Rectal smooth muscle tissue (tissue), 1 donor: ENCODE measurements at regions not wholly inside any gene's neighbourhood (a gene's known extent, or its start where the extent isn't known, plus 50 kb on each side); places are given as distances from the start of the nearest gene placed in this dataset.

Experiments used
- H3K27ac ChIP-seq: one replicate; pipeline ENCODE4 v1.7.0; 2013; ENCODE audit warnings: low read depth, low read length, inconsistent platforms
- H3K27me3 ChIP-seq: one replicate; pipeline ENCODE4 v1.7.0; 2013; ENCODE audit warnings: low read length; ENCODE audit not compliant: control insufficient read depth, insufficient read depth
- H3K36me3 ChIP-seq: one replicate; pipeline ENCODE4 v1.7.0; 2013; ENCODE audit warnings: low read length; ENCODE audit not compliant: control insufficient read depth, insufficient read depth
- H3K4me1 ChIP-seq: one replicate; pipeline ENCODE4 v1.7.0; 2013; ENCODE audit warnings: low read length; ENCODE audit not compliant: control insufficient read depth, insufficient read depth
- H3K4me3 ChIP-seq: one replicate; pipeline ENCODE4 v1.7.0; 2013; ENCODE audit warnings: low read length
- H3K9ac ChIP-seq: one replicate; pipeline ENCODE4 v1.7.0; 2013; ENCODE audit warnings: low read length

GRCh38 chr3:109532257-109533216, 195.2 kb upstream of the DPPA4 start:
- Histone ChIP-seq H3K36me3 (no peaks in the 10 kb centered on the region), H3K4me3 (no peak overlapping the region), H3K9ac (no peak overlapping the region), H3K27ac (no peak overlapping the region), H3K27me3 (no peaks in the 10 kb centered on the region), H3K4me1 (no peaks in the 10 kb centered on the region)

- Histone ChIP-seq H3K36me3 (no peaks in the 10 kb centered on the region), H3K4me3 (no peak overlapping the region), H3K4me1 (no peaks in the 10 kb centered on the region), H3K27me3 (no peaks in the 10 kb centered on the region), H3K27ac (no peak overlapping the region), H3K9ac (no peak overlapping the region)
Observed at GRCh38 chr3:109545746-109546145, 208.4 kb upstream of the DPPA4 start.

GRCh38 chr3:109548192-109548938, 211.0 kb upstream of the DPPA4 start:
- Histone ChIP-seq H3K4me3 (no peak overlapping the region), H3K27ac (no peak overlapping the region), H3K27me3 (no peaks in the 10 kb centered on the region), H3K36me3 (no peaks in the 10 kb centered on the region), H3K9ac (no peak overlapping the region), H3K4me1 (no peaks in the 10 kb centered on the region)

GRCh38 chr3:109553591-109554371, 216.4 kb upstream of the DPPA4 start:
- Histone ChIP-seq H3K4me3 (no peak overlapping the region), H3K36me3 (no peaks in the 10 kb centered on the region), H3K27me3 (no peaks in the 10 kb centered on the region), H3K4me1 (no peaks in the 10 kb centered on the region), H3K9ac (no peak overlapping the region), H3K27ac (no peak overlapping the region)

- no peak overlapping the region for H3K27ac ChIP-seq
- no peak overlapping the region for H3K9ac ChIP-seq
- H3K27me3 ChIP-seq, result no peaks in the 10 kb centered on the region
- no peaks in the 10 kb centered on the region for H3K36me3 ChIP-seq
- H3K4me1 ChIP-seq, result no peaks in the 10 kb centered on the region
- H3K4me3 ChIP-seq, result no peak overlapping the region
Observed at GRCh38 chr3:109559389-109559788, 222.0 kb upstream of the DPPA4 start.

- Histone ChIP-seq H3K9ac (no peak overlapping the region), H3K36me3 (no peaks in the 10 kb centered on the region), H3K4me3 (no peak overlapping the region), H3K27ac (no peak overlapping the region), H3K27me3 (no peaks in the 10 kb centered on the region), H3K4me1 (no peaks in the 10 kb centered on the region)
Observed at GRCh38 chr3:109563149-109563548, 225.8 kb upstream of the DPPA4 start.

GRCh38 chr3:109569135-109569846, 231.9 kb upstream of the DPPA4 start:
- no peaks in the 10 kb centered on the region for H3K4me1 ChIP-seq
- H3K36me3 ChIP-seq, result no peaks in the 10 kb centered on the region
- H3K9ac ChIP-seq, result no peak overlapping the region
- no peak overlapping the region for H3K4me3 ChIP-seq
- no peak overlapping the region for H3K27ac ChIP-seq
- H3K27me3 ChIP-seq, result no peaks in the 10 kb centered on the region

GRCh38 chr3:109570408-109570807, 233.1 kb upstream of the DPPA4 start:
- Histone ChIP-seq H3K36me3 (no peaks in the 10 kb centered on the region), H3K4me1 (no peaks in the 10 kb centered on the region), H3K27me3 (no peaks in the 10 kb centered on the region), H3K4me3 (no peak overlapping the region), H3K9ac (no peak overlapping the region), H3K27ac (no peak overlapping the region)

GRCh38 chr3:109572301-109572700, 235.0 kb upstream of the DPPA4 start:
- no peak overlapping the region for H3K9ac ChIP-seq
- no peak overlapping the region for H3K27ac ChIP-seq
- H3K36me3 ChIP-seq, result no peaks in the 10 kb centered on the region
- no peaks in the 10 kb centered on the region for H3K4me1 ChIP-seq
- no peak overlapping the region for H3K4me3 ChIP-seq
- no peaks in the 10 kb centered on the region for H3K27me3 ChIP-seq

- Histone ChIP-seq H3K4me1 (no peaks in the 10 kb centered on the region), H3K27me3 (no peaks in the 10 kb centered on the region), H3K27ac (no peak overlapping the region), H3K9ac (no peak overlapping the region), H3K4me3 (no peak overlapping the region), H3K36me3 (no peaks in the 10 kb centered on the region)
Observed at GRCh38 chr3:109596991-109597390, 259.6 kb upstream of the DPPA4 start.

GRCh38 chr3:109597444-109597843, 260.1 kb upstream of the DPPA4 start:
- Histone ChIP-seq H3K27ac (no peak overlapping the region), H3K9ac (no peak overlapping the region), H3K4me3 (no peak overlapping the region), H3K36me3 (no peaks in the 10 kb centered on the region), H3K4me1 (no peaks in the 10 kb centered on the region), H3K27me3 (no peaks in the 10 kb centered on the region)

GRCh38 chr3:109607897-109608296, 270.6 kb upstream of the DPPA4 start:
- H3K27me3 ChIP-seq, result no peaks in the 10 kb centered on the region

More at GRCh38 chr3:109607897-109608296, 270.6 kb upstream of the DPPA4 start:
- no peaks in the 10 kb centered on the region for H3K36me3 ChIP-seq
- H3K4me3 ChIP-seq, result no peak overlapping the region
- no peak overlapping the region for H3K27ac ChIP-seq
- no peaks in the 10 kb centered on the region for H3K4me1 ChIP-seq
- H3K9ac ChIP-seq, result no peak overlapping the region
